ENCODE measurements at regions not wholly inside any gene's neighbourhood (a gene's known extent, or its start where the extent isn't known, plus 50 kb on each side); places are given as distances from the start of the nearest gene placed in this dataset.

DNA sequence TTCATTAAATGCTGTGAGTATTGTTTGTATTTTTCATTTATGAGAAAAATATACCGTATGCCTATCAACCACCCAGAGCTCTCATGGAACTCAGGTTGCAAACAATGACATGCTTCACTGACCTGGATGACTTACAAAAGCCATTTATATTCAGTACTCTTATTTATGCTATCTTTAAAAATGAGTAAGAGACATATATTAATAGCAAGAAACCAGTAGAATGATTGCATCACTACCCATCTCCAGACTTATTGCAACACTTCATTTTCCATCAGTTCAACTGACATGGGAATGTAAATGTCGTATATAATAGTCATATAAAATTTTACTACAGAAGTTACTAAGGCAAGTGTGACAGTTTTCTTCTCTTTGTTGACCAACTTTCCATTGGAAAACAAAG lies 69.1 kb downstream of the OTP start:
- CTCF ChIA-PET (ENCODE audit: partially characterized antibody): no interaction called here
- no peak overlapping the region for H3K4me3 ChIP-seq (ENCODE audit: low read length in 2 of 2)
- H3K4me1 Mint-ChIP-seq: no peaks in the 10 kb centered on the region
- no peaks in the 10 kb centered on the region for H3K9me3 ChIP-seq (ENCODE audit: control insufficient read depth in 1 of 2, low read length in 2 of 2)
- no peak for DNase-seq
- H3K27ac Mint-ChIP-seq: no peak overlapping the region
- no peak overlapping the region for H3K4me3 Mint-ChIP-seq
- no peaks in the 10 kb centered on the region for H3K36me3 Mint-ChIP-seq
- H3K27me3 ChIP-seq (ENCODE audit: insufficient read depth, low read length): no peaks in the 10 kb centered on the region
- H3K36me3 ChIP-seq (ENCODE audit: insufficient read depth, low read length): no peaks in the 10 kb centered on the region
- POLR2A ChIA-PET (ENCODE audit: partially characterized antibody): no interaction called here
- H3K4me1 ChIP-seq (ENCODE audit: insufficient read depth, low read length): no peaks in the 10 kb centered on the region
- peaks cover 8 to 12% of the 10 kb centered on the region in 2 donors for H3K27me3 Mint-ChIP-seq
- peaks cover 0 to 2% (median 0%) of the 10 kb centered on the region in 8 donors for H3K9me3 Mint-ChIP-seq
- intact Hi-C loops (cut with micrococcal nuclease): no loop called here
- no peak overlapping the region for H3K27ac ChIP-seq (ENCODE audit: low read depth, low read length)

DNA sequence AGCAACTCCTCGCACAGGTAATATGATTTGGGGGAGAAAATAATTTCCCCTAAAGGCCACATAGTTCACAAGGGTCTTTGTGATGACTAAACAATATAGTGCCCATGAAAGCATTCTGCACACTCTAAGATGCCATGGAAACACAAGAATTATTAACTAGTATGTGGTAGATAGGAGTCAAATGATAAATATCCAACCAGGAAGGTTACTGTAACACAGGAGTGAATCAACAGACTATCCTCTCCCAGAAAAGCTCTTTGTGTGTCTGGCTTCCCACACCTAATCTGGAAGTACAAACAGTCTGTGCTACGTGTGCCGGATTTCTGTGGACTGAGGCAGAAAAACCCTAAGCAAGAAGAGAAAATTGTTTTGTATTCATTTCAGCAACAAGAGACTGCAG lies 70.0 kb downstream of the OTP start:
- no peak overlapping the region for H3K27ac Mint-ChIP-seq
- no peaks in the 10 kb centered on the region for H3K27me3 ChIP-seq (ENCODE audit: insufficient read depth, low read length)
- no peak for DNase-seq
- CTCF ChIA-PET (ENCODE audit: partially characterized antibody): no interaction called here
- peaks cover 0 to 2% (median 0%) of the 10 kb centered on the region in 8 donors for H3K9me3 Mint-ChIP-seq
- H3K36me3 Mint-ChIP-seq: no peaks in the 10 kb centered on the region
- H3K4me1 ChIP-seq (ENCODE audit: insufficient read depth, low read length): no peaks in the 10 kb centered on the region
- no peak overlapping the region for H3K4me3 Mint-ChIP-seq
- no peaks in the 10 kb centered on the region for H3K4me1 Mint-ChIP-seq
- intact Hi-C loops (cut with micrococcal nuclease): no loop called here
- POLR2A ChIA-PET (ENCODE audit: partially characterized antibody): no interaction called here
- no peaks in the 10 kb centered on the region for H3K36me3 ChIP-seq (ENCODE audit: insufficient read depth, low read length)
- H3K4me3 ChIP-seq (ENCODE audit: low read length in 2 of 2): no peak overlapping the region
- no peak overlapping the region for H3K27ac ChIP-seq (ENCODE audit: low read depth, low read length)
- H3K9me3 ChIP-seq (ENCODE audit: control insufficient read depth in 1 of 2, low read length in 2 of 2): no peaks in the 10 kb centered on the region
- peaks cover 8 to 12% of the 10 kb centered on the region in 2 donors for H3K27me3 Mint-ChIP-seq

DNA sequence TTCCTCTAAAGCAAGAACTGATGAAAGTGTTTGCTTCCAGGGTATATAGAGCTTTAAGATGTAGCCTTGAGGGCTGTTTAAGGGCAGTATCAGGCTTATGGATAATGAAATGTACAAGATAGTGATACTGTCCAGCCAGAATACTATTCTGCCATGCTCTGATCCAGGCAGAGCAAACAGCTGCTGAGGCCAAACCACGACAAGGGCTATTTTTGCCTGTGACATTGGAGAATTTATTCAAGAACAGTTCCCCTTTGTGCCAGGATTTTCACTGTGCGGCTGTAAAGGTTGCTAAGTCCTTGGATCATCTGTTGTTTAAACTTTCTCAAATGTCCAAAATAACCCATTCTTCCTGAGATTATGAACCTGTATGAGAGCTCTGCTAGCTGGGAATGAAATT lies 70.4 kb downstream of the OTP start:
- no peaks in the 10 kb centered on the region for H3K36me3 ChIP-seq (ENCODE audit: insufficient read depth, low read length)
- Mint-ChIP-seq H3K27ac (no peak overlapping the region), H3K27me3 (peaks cover 8 to 12% of the 10 kb centered on the region in 2 donors), H3K4me3 (no peak overlapping the region), H3K9me3 (peaks cover 0 to 2% (median 0%) of the 10 kb centered on the region in 8 donors), H3K4me1 (no peaks in the 10 kb centered on the region), H3K36me3 (no peaks in the 10 kb centered on the region)
- H3K4me3 ChIP-seq (ENCODE audit: low read length in 2 of 2): no peak overlapping the region
- H3K27ac ChIP-seq (ENCODE audit: low read depth, low read length): no peak overlapping the region
- no peaks in the 10 kb centered on the region for H3K9me3 ChIP-seq (ENCODE audit: control insufficient read depth in 1 of 2, low read length in 2 of 2)
- no peaks in the 10 kb centered on the region for H3K4me1 ChIP-seq (ENCODE audit: insufficient read depth, low read length)
- ChIA-PET POLR2A (ENCODE audit: partially characterized antibody) (no interaction called here), CTCF (ENCODE audit: partially characterized antibody) (no interaction called here)
- no peak for DNase-seq
- intact Hi-C loops (cut with micrococcal nuclease): no loop called here
- H3K27me3 ChIP-seq (ENCODE audit: insufficient read depth, low read length): no peaks in the 10 kb centered on the region

DNA sequence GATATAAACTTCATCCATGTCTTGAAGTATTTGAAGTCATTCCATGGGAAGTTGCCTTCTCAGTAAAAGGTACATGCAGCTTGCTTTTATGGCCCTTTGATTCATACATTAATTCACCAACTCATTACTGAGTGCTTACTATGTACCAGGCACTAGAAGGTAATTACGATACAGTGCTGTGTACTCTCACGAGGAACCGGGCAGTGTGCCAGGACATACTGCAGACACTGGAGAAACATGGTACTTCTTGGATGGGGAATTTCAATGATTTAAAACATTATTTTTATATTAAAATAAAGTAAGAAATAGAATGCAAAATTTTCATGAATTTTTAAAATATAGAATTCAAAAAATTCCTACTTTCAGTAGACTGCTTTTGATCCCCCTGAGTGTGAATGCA lies 71.4 kb upstream of the WDR41 start:
- Mint-ChIP-seq H3K27ac (no peak overlapping the region), H3K4me1 (no peaks in the 10 kb centered on the region), H3K27me3 (peaks cover 6 to 7% of the 10 kb centered on the region in 2 donors), H3K9me3 (peaks cover 0 to 2% (median 0%) of the 10 kb centered on the region in 8 donors), H3K4me3 (no peak overlapping the region), H3K36me3 (no peaks in the 10 kb centered on the region)
- Histone ChIP-seq H3K4me3 (ENCODE audit: low read length in 2 of 2) (no peak overlapping the region), H3K36me3 (ENCODE audit: insufficient read depth, low read length) (no peaks in the 10 kb centered on the region), H3K4me1 (ENCODE audit: insufficient read depth, low read length) (no peaks in the 10 kb centered on the region), H3K27me3 (ENCODE audit: insufficient read depth, low read length) (no peaks in the 10 kb centered on the region), H3K9me3 (ENCODE audit: control insufficient read depth in 1 of 2, low read length in 2 of 2) (no peaks in the 10 kb centered on the region), H3K27ac (ENCODE audit: low read depth, low read length) (no peak overlapping the region)
- intact Hi-C loops (cut with micrococcal nuclease): no loop called here
- CTCF ChIA-PET (ENCODE audit: partially characterized antibody): no interaction called here
- no peak for DNase-seq
- POLR2A ChIA-PET (ENCODE audit: partially characterized antibody): no interaction called here

DNA sequence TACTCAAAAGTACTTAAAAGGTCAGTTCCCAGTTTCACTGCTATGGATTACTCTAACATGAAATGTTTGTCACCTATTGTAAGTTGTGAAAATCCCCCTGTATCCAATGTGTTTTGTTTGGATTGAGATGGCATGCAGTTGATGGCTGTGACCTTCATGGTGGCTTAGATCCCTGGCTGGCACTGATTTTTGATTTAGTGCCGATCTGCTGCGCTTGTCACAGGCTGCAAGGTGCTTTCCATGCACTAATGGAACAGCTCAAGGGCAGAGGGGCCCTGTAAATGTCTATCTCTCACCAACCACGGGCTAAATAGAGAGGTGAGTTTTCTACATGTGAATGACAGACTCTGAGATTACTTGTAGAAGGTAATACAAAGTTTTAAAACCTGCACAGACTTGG lies 69.8 kb upstream of the WDR41 start:
- Histone ChIP-seq H3K27ac (ENCODE audit: low read depth, low read length) (no peak overlapping the region), H3K27me3 (ENCODE audit: insufficient read depth, low read length) (no peaks in the 10 kb centered on the region), H3K9me3 (ENCODE audit: control insufficient read depth in 1 of 2, low read length in 2 of 2) (no peaks in the 10 kb centered on the region), H3K4me3 (ENCODE audit: low read length in 2 of 2) (no peak overlapping the region), H3K4me1 (ENCODE audit: insufficient read depth, low read length) (no peaks in the 10 kb centered on the region), H3K36me3 (ENCODE audit: insufficient read depth, low read length) (no peaks in the 10 kb centered on the region)
- DNase-seq: no peak
- H3K4me3 Mint-ChIP-seq: no peak overlapping the region
- H3K27ac Mint-ChIP-seq: no peak overlapping the region
- H3K36me3 Mint-ChIP-seq: no peaks in the 10 kb centered on the region
- H3K9me3 Mint-ChIP-seq: no peaks in the 10 kb centered on the region
- H3K4me1 Mint-ChIP-seq: no peaks in the 10 kb centered on the region
- peaks cover 2 to 4% of the 10 kb centered on the region in 2 donors for H3K27me3 Mint-ChIP-seq
- CTCF ChIA-PET (ENCODE audit: partially characterized antibody): no interaction called here
- intact Hi-C loops (cut with micrococcal nuclease): loop anchor here (2.0 kb wide), 1 partner anchor 707 kb away; no protein-coding TSS in a partner anchor
- POLR2A ChIA-PET (ENCODE audit: partially characterized antibody): no interaction called here

DNA sequence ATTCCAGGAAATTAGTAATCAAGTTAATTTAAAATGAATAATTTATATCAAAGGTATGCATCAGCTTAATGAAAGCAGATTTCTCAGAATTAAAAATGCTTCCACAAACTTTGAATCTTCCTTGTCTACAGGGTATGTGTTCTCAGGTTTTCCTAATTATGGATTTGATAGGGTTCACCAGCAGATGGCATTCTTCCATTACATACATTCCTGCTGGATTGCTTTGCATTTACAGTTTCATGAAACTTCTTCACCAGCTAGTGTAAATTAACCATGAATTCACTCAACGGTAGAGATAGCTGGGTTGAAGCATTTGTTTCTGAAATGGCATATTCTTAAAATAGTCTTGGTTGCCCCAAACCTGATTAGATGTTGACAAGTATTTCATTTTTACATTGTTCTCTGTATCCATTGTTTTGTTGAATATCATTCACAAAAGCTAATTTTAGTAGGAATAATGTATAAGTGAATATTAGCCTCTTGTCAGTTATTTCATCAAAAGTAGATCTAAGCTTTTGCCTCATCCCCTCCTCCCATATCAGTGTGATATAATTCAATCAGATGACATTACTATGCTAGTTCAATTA lies 68.7 kb upstream of the WDR41 start:
- no peaks in the 10 kb centered on the region for H3K36me3 Mint-ChIP-seq
- no peaks in the 10 kb centered on the region for H3K4me1 Mint-ChIP-seq
- CTCF ChIA-PET (ENCODE audit: partially characterized antibody): interaction anchor here (0.8 to 1.1 kb wide), 2 partner anchors 740 to 804 kb away, joined by 3 to 5 read pairs; no protein-coding TSS in a partner anchor
- POLR2A ChIA-PET (ENCODE audit: partially characterized antibody): no interaction called here
- no peaks in the 10 kb centered on the region for H3K27me3 ChIP-seq (ENCODE audit: insufficient read depth, low read length)
- no peaks in the 10 kb centered on the region for H3K9me3 ChIP-seq (ENCODE audit: control insufficient read depth in 1 of 2, low read length in 2 of 2)
- no peaks in the 10 kb centered on the region for H3K36me3 ChIP-seq (ENCODE audit: insufficient read depth, low read length)
- peak in 1 of 5 donors; percentile 4 for DNase-seq
- H3K27ac Mint-ChIP-seq: no peak overlapping the region
- intact Hi-C loops (cut with micrococcal nuclease): loop anchor here (2.0 kb wide), 1 partner anchor 708 kb away; no protein-coding TSS in a partner anchor
- H3K9me3 Mint-ChIP-seq: no peaks in the 10 kb centered on the region
- H3K4me3 ChIP-seq (ENCODE audit: low read length in 2 of 2): no peak overlapping the region
- H3K27ac ChIP-seq (ENCODE audit: low read depth, low read length): no peak overlapping the region
- no peak overlapping the region for H3K4me3 Mint-ChIP-seq
- H3K4me1 ChIP-seq (ENCODE audit: insufficient read depth, low read length): no peaks in the 10 kb centered on the region
- H3K27me3 Mint-ChIP-seq: peaks cover 2 to 5% of the 10 kb centered on the region in 2 donors

DNA sequence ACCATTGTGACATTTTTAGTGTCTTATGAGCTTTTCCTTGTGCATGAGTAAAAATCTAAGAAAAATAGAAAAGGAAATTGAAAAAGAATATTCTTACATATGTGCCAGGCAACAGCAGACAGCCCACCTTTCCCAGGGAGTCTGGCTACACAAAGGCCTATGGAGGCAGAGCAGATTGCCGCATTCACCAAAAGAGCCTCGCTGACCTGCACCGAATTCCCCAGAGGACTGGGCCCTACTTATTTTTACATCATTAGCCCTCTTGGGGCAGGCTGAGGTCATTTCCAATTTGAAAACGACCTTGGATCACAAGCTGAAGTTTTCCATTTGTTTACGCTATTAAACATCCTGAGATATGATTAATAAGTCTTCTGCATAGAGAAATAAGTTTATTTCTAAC lies 66.2 kb upstream of the WDR41 start:
- H3K4me3 Mint-ChIP-seq: no peak overlapping the region

DNA sequence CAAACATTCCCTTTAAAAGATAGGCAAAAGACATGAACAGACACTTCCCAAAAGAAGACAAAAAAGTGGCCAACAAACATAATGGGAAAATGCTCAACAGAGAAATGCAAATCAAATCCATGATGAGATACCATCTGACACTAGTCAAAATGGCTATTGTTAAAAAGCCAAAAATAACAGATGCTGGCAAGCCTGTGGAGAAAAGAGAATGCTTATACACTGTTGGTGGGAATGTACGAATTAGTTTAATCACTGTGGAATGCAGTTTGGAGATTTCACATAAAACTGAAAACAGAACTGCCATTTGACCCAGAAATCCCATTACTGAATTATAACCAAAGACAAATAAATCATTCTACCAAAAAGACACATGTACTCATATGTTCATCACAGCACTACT lies 58.3 kb upstream of the WDR41 start:
- Histone ChIP-seq H3K9me3 (ENCODE audit: control insufficient read depth in 1 of 2, low read length in 2 of 2) (no peaks in the 10 kb centered on the region), H3K27me3 (ENCODE audit: insufficient read depth, low read length) (no peaks in the 10 kb centered on the region), H3K27ac (ENCODE audit: low read depth, low read length) (no peak overlapping the region), H3K4me3 (ENCODE audit: low read length in 2 of 2) (no peak overlapping the region), H3K4me1 (ENCODE audit: insufficient read depth, low read length) (no peaks in the 10 kb centered on the region), H3K36me3 (ENCODE audit: insufficient read depth, low read length) (no peaks in the 10 kb centered on the region)
- peaks cover 0 to 12% (median 9%) of the 10 kb centered on the region in 8 donors for H3K9me3 Mint-ChIP-seq
- H3K4me3 Mint-ChIP-seq: no peak overlapping the region
- intact Hi-C loops (cut with micrococcal nuclease): no loop called here
- DNase-seq: no peak
- ChIA-PET POLR2A (ENCODE audit: partially characterized antibody) (no interaction called here), CTCF (ENCODE audit: partially characterized antibody) (no interaction called here)
- no peaks in the 10 kb centered on the region for H3K4me1 Mint-ChIP-seq
- H3K27me3 Mint-ChIP-seq: peaks cover 1 to 5% of the 10 kb centered on the region in 2 donors
- no peaks in the 10 kb centered on the region for H3K36me3 Mint-ChIP-seq
- no peak overlapping the region for H3K27ac Mint-ChIP-seq

More for the DNA sequence above, 66.2 kb upstream of the WDR41 start:
- H3K4me1 Mint-ChIP-seq: no peaks in the 10 kb centered on the region
- H3K27ac Mint-ChIP-seq: no peak overlapping the region
- no peaks in the 10 kb centered on the region for H3K36me3 Mint-ChIP-seq
- H3K4me1 ChIP-seq (ENCODE audit: insufficient read depth, low read length): no peaks in the 10 kb centered on the region
- no peaks in the 10 kb centered on the region for H3K9me3 ChIP-seq (ENCODE audit: control insufficient read depth in 1 of 2, low read length in 2 of 2)
- no peaks in the 10 kb centered on the region for H3K27me3 ChIP-seq (ENCODE audit: insufficient read depth, low read length)
- H3K27me3 Mint-ChIP-seq: peaks cover 2 to 7% of the 10 kb centered on the region in 2 donors
- no peak for DNase-seq
- CTCF ChIA-PET (ENCODE audit: partially characterized antibody): no interaction called here
- H3K4me3 ChIP-seq (ENCODE audit: low read length in 2 of 2): no peak overlapping the region
- no peak overlapping the region for H3K27ac ChIP-seq (ENCODE audit: low read depth, low read length)
- intact Hi-C loops (cut with micrococcal nuclease): no loop called here
- H3K9me3 Mint-ChIP-seq: no peaks in the 10 kb centered on the region
- no peaks in the 10 kb centered on the region for H3K36me3 ChIP-seq (ENCODE audit: insufficient read depth, low read length)
- POLR2A ChIA-PET (ENCODE audit: partially characterized antibody): no interaction called here
